IMR-90 (cell line): ENCODE measurements at regions not wholly inside any gene's neighbourhood (a gene's known extent, or its start where the extent isn't known, plus 50 kb on each side); places are given as distances from the start of the nearest gene placed in this dataset.

Source experiments
- BHLHE40 ChIP-seq: fragments of 150-350 bp; IDR thresholded peaks from 2 replicates; pipeline ENCODE4 v1.6.1; 2016; ENCODE audit warnings: mild to moderate bottlenecking, low read depth, low read length
- POLR2A ChIP-seq: IDR thresholded peaks from 2 replicates; pipeline ENCODE4 v1.6.1; 2012; ENCODE audit warnings: mild to moderate bottlenecking, low read depth, low read length
- RFX5 ChIP-seq: IDR thresholded peaks from 2 replicates; pipeline ENCODE4 v1.8.0; 2012; ENCODE audit warnings: low read depth, mild to moderate bottlenecking, low read length, moderate library complexity

DNA sequence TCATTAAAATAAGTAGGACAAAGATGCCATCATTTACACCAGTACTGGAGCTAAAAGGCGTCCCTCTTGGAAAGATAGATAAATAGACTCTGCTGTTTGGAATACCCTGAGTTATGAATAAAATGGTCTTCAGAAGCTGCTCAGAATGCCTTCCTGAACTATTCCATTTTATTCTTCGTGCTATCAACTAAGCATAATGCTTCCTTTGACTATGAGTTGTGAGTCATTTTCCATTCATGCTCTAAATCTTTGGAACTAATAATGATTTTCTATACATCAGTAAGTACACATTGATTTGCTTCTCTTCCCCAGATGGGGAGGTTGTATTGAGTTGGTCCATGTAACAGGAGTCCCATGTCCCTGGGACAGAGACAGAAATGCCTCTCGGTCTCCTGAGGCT, 98.3 kb upstream of the PDE7B start:
- no peak for TF ChIP-seq BHLHE40
- no peak for TF ChIP-seq POLR2A
- TF ChIP-seq RFX5, result no peak
